GM21786 (cell line): ENCODE measurements at regions not wholly inside any gene's neighbourhood (a gene's known extent, or its start where the extent isn't known, plus 50 kb on each side); places are given as distances from the start of the nearest gene placed in this dataset.

Experiments
- ATAC-seq: cut with Tn5 transposase; IDR thresholded peaks from one replicate; pipeline ENCODE4 v1.9.1; 2021; ENCODE audit not compliant: unreplicated experiment

DNA sequence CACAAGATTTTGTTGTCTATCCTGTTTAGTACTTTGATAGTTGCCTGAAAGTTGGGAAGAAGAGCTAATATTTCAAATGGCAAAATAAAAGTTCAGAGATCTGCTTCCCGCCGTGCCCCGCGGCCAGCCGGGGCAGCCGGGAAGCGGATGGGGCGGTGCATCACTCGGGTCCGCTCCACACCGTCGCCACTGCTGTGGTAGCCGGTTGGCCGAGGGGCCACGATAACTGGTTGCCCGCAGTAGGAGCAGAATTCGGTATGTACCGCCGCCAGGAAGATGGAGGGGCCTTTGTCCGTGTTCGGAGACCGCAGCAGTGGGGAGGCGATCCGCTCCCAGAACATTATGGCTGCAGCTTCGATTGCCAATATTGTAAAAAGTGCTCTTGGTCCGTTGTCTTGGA is 427.2 kb upstream of the PDE3A start:
- no peak for ATAC-seq

DNA sequence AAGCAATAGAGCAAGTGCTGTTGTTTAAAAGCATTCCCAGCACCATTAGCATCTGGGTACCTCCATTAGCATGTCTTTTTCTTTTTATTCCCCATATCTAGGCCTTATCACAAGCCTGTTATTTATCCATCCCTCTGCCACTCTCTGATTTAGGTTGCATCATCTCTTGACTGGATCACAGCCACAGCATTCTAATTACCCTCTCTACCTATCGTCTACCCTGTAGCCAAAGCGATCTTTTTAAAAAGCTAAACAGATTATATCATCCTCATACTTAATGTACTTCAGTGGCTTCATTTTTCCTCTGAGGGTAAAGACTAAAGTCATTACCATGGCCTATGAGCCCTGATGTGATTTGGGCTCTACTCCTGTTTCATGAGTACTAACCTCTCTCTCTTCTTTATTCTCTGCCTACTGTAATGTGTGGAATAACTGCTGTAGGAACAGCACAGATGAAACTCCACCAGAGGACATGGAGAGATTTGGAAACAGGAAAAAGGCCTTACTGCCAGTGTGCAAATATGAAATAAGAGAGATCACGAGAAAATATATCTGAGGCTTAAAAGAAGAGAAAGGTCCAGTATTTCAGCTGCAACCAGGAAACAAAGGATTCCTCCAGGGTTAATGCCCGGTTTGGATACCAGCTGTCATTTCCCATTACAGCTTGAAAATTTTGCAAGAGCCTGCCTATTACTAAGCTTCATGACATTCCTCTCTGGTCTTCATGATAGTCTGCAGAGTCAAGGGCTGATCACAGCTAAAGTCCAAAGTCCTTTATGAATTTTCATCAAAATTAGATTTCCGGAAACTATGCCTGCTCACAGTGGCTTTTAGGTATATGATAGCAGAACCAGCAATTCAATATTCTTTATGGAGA is 422.5 kb upstream of the PDE3A start:
- ATAC-seq: no peak

DNA sequence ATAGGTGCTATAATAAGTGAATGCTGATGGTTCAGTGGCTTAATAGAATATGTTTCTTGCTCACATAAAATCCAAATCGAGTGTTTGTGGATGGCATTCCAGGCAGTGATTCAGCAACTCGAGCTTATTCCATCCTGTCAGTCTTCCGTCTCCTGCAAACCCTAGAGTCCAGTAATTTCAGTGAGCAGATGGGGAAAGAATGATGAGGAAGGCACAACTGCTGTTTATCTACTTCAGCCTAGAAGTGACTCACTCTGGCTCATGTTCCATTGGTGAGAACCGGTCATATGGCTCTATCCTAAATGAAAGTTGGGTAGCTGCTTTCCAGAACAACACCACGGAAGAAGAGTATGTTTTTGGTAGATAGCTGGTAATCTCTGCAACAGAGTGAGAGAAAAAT is 421.8 kb upstream of the PDE3A start:
- ATAC-seq: no peak

DNA sequence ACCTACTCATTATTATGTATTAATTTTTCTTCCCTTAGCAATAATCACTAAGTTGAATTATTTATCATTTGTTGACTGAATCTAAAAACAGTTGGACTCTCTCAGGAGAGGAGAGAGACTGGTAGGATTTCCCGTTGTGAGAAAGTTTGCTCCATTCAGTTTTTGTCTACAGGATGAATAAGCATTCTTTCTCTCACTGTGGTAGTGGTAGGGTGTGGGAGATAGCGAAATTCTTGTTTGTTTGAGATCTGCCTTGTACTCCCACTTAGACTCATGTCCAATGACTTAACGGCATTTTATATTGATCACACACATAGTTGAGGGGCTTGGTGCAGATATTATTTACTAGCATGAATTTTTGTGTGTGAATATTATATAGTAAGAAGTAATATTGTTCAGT is 421.0 kb upstream of the PDE3A start:
- no peak for ATAC-seq

DNA sequence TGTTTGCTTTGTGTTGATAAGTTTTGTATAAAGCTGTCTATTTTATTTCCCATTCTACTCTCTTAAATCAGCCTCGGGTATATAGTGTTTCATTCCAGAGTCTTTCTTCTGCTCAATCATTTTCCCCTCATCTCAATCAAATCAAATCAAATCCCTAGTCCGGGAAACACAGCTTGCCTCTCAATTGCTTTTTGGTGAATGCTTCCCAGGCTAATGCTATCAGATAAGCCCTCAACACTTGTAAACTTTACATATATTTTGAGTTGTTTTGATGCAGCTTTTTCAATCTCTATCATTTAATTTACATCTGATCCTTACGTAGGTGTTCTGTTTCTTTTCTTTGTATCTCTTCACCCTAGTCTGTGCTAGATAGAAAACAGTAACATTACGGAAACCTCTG is 416.7 kb upstream of the PDE3A start:
- ATAC-seq: no peak

DNA sequence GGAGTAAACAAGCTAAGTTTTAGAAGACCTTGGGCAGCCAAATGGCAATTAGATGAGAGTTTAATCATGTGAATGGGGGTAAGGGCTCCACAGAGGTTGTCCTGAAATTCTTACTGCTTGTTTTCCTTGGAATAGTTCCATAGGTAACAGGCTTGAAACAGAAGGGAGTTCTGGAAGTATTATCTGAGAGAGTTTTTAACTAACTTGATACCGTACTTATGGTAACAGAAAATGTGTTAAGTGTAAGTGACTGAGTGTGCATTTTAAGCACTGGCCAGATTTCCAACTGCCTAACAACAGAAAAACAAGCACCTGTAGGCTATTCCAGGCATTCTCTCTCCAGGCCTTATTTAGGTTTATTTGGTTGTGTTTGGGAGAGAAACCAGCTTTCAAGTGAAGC is 414.6 kb upstream of the PDE3A start:
- ATAC-seq: no peak

DNA sequence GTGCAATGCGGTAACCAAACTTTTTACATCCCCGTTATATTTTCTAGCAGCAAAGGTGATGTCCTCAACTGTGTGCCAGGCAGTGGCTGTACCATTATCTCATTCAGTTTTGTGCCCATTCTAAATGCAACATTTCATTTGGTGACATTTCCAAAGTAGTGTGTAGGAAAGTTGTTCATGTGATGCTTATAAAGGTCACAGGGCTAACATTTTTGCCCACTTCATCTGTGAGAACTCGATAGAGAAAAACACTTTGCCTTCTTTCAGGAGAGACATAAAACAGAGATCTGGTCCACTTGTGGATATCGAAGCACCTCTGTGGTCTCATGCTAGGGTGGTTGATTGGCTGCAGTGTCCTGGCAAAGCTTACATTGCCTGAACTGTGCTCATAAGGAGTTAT is 414.2 kb upstream of the PDE3A start:
- ATAC-seq: no peak

DNA sequence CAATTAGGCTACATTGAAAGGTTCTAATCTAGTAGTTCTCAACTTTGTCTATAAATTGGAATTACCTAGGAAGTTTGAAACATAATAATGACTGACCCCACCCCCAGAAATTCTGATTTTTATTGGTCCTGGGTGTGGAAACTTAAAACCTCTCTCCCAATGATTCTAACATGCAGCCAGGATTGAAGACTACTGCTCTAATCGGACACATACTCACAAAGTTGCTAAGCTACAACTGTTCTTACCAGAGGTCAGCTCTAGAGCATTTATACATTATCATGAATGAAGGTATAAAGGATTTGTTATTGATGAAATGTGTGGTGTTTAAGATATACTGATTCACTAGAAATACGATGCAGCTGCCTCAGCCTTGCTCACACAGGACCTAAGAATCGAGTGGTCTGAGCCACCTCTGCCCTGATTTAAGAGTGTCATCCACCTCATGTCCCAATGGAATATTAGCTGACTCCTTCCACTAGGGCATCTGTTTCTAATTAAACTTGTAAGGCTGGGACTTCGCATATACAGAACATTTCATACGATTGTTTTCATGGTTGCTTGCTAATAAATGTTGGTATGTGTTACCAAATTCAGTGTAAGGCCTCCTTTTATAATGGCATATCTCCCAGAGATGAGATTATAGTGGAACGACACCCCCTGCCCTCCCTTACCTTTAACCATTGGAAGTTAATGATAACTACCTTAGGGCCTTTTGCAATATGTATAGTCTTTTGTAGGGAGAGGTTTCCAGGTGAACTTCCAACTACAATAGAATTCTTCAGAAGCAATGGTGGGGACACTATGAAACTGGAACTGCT is 410.8 kb upstream of the PDE3A start:
- ATAC-seq: no peak

DNA sequence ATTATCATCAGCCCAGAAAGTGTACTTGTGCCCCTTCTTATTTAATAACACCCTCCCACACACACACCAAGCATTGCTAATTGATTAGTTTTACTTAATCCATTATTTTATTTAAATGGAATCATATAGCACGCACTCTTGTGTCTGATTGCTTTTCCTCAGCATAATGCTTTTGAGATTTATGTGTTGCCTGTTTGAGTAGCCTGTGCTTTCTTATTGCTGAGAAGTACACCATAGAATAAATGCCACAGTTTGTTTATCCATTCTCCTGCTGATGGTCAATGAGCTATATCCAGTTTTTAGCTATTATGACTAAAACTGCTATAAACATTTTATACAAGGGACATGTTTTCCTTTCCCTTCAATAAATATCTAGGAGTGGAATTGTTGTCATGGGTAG is 409.9 kb upstream of the PDE3A start:
- ATAC-seq: no peak

DNA sequence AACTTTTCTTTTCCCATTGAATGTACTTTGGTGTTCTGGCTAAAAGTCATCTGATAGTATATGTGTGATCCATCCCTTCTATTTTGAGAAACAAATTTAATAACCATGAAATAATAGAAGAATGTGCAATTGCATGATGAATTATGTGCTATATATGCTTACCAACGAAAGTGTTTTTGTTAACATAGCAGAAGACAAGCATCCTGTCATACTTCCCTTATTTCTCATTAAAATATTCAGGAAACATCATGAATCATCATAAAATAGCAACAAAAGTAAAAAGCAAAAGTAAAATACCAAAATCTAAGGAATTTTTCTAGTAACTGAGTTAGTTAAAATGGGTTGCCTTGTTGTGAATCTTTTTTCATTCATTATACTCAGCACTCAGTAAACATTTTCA is 409.0 kb upstream of the PDE3A start:
- ATAC-seq: no peak

DNA sequence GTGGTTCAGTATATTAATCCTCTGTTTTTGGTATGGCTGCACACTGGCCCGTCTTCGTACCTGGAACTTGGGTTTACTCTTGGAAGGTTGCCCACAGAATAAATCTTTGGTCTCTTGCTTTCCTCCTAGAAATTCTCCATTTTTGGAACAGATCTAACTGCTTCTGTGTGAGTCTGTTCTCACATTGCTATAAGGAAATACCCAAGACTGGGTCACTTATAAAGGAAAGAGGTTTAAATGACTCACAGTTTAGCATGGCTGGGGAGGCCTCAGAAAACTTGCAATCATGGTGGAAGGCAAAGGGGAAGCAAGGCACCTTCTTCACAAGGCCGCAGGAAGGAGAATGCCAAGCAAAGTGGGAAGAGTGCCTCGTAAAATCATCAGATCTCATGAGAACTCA is 407.8 kb upstream of the PDE3A start:
- ATAC-seq: no peak

DNA sequence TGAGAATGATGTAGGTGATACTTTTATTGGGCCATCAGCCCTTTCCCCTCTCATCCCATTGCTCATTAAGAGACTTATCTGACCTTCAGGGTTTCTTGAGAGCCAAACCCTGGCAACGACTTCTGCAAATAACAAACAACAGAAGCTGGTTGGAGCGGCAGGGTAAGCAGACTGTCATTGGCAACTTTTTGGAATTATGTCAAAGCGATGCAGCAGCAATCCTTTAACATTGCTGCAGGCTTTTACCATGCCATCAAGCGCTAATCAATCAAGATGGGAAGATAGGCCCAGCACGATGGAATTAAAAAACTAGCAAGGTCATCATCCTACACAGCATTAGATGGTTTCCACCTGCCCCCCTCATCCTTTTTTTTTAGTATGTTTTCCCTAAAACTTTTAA is 406.1 kb upstream of the PDE3A start:
- no peak for ATAC-seq

DNA sequence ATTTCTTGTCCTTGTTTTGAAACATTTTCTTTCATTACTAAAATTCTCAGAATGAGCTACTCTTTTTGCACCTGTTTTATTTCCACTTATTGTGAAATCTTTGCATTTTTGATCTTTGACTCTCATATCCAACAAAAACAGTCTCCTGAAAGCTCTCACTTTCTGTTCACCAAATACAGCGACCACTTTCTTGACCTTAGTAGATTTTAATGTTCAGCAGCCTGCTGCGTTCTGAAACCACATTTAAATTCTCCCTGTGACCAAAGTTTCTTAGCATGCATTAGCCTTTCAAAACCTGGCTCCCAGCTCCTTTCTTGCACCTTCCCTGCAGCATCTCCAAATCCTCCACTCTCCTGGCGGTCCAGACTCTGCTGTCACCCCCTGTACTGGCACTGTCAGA is 404.4 kb upstream of the PDE3A start:
- no peak for ATAC-seq

DNA sequence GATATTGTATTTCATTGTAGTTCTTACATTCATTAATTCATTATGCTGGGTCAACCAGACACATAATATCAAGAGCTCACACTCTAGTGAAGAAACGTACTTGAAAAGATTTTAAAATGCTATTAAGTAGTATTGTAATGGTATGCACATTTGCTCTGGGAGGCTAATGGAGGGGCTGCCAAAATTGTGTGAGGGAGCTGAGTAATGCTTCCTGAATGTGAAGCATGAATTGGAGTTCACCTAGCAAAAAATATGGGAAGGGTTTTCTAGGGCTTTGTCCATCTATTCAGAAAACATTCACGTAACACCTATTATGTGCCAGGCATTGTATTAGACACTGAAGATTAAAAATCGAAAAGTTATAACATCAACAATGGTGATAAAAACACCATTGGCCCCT is 403.8 kb upstream of the PDE3A start:
- no peak for ATAC-seq

DNA sequence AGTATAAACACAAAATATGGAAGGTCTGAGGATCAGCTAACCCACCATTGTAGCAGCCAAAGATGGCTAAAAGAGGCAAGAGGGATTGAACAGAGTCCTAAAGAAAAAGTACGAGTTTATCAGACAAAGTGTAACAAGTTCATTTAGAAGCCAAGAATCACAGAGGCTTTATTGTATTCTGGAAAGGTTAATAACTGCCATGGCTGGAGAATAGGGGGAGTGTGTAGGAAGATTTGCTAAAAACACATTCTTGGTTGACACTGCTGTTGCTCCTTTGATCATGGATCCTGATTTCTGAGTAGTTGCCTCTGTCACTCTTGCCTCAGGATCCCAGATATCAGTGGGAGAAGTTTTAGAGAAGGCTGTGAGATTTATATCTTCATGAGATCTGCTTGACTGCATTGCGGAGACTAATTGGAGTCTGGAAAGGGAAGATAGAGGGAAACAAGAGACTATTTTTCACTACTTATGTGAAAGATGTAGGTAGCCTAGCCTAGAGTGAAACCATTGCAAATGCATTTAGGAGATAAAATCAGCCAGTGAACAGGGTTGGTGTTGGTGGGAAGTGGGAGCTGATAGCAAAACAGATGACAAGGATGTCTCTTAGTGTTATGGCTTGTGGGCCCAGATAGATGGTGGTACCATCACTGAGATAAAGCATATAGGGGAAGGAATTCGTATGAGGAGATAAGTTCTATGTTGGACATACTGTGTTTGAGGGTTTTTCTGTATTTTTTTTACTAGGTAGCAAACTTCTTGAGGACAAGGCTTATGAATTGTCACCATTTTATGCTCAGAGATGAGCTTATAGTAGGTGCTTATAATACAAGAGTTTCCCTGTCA is 402.9 kb upstream of the PDE3A start:
- ATAC-seq: no peak

DNA sequence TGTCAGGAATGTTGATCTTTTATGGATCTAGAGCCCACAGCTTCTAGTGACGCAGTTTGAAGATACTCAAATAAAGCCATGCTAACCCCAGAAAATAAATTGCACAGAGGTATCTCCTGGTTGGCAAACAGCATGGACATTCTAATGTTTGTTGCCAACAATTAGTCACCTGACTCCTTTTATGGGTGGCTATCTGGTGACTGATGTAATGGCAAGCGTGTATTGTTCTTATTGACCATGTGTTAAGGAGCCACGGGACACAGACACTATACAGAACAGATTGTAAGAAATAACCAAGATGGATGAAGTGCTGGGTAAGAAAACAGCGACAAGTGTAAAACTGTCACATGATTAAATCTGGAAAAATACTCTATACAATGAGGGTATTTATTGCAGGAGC is 401.3 kb upstream of the PDE3A start:
- no peak for ATAC-seq

DNA sequence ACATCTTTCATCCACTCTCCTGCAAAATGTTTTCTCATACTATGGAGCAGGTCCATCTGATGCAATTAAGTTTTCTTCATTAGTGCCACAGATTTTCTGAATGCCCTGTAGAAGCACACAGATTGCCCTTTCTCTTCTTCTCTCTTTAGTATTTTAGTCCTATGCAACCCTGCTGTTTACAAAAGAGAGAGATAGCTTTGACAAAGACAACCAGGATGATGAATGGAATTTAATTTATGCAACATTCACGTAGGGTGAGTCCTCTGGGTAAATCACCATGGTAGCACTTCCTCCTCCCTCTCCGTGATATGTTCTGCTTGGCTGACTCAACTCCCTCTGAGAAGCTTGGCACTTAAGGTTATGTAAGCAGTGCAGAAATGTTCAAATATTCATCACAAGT is 400.9 kb upstream of the PDE3A start:
- ATAC-seq: no peak

DNA sequence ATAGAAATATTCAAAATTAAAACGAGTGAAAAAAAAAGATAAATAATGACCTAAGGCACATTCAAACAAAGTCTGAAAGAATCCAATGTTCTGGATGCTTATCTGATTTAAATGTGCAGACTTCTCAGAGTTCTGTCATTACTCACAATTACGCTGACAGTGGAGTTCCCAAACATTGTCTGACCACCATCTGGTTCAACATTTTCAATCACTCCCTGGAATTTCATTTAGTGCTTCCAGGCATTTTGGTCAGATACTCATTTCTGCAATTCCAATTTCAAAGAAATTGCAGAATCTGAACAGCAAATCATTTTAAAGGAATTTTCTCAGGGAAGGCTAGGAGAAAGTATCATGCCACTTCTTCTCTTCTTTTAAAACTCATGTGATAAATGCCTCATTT is 398.2 kb upstream of the PDE3A start:
- no peak for ATAC-seq

DNA sequence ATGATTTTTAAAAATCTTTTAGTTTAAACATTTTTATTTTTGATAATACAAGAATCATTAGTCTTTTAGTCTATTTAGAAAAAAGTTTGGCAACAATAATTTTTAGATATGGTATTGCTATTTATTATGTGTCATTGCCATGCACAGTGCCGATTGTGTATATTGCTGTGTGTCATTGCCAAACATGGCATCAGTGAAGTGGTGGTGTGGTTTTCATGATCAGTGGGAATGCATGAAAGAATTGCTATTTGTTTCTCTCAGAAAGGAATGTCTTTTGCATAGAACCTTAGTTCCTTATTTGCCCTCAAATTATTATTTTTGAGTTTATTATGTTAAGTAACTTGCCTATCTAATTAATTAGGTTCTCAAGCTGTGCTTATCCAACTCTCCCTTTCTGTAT is 397.5 kb upstream of the PDE3A start:
- no peak for ATAC-seq

DNA sequence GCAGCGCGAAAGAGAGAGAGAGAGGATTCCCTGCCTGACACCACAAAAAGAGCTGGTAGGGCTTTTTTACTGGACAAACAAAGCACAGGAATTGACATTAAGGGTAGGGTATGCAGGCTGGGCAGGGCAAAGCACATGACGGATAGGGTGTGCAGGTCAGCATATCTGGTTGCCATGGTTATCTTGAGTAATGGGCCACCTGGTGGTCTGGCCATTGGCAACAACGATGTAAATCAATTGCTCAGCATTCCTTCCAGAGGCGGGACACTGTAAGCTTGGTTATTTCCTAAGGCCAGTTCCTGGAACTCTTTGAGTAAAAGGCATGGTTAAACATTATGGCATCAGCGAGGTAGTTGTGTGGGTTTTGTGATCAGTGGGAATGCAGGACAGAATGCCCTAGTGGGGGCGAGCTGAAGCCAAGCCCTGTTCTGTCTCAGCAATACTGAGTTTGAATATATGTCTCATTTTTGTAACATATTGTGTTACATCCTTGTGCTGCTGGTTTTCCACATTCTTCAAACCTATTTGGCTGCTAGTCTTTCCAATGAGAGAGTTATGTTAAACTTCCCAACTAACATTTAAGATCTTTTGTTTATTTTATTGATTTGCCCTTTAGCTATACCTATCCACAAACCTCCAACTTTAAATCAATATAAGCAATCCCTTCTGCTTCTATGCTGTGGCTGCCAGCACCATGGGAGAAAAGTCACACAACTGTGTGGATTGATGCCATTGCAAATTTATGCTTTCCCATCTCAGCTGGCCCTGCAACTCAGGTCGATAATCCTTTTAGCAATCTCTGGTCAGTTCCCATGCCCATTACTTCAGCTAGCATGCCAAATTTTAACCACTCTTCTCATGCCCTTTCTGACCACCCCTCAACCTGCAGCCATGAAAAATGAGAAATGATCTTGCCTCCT is 396.7 kb upstream of the PDE3A start:
- no peak for ATAC-seq
